GM19372 (cell line): ENCODE measurements at regions not wholly inside any gene's neighbourhood (a gene's known extent, or its start where the extent isn't known, plus 50 kb on each side); places are given as distances from the start of the nearest gene placed in this dataset.
"Not testable (repeated sequence)": the region's sequence is repeated elsewhere in the genome, so short reads cannot be mapped to it uniquely, and the experiment has no call there.

Experiments used
- ATAC-seq: cut with Tn5 transposase; IDR thresholded peaks from one replicate; pipeline ENCODE4 v1.9.1; 2021; ENCODE audit warnings: mild to moderate bottlenecking, low read depth, moderate library complexity; ENCODE audit not compliant: unreplicated experiment

DNA sequence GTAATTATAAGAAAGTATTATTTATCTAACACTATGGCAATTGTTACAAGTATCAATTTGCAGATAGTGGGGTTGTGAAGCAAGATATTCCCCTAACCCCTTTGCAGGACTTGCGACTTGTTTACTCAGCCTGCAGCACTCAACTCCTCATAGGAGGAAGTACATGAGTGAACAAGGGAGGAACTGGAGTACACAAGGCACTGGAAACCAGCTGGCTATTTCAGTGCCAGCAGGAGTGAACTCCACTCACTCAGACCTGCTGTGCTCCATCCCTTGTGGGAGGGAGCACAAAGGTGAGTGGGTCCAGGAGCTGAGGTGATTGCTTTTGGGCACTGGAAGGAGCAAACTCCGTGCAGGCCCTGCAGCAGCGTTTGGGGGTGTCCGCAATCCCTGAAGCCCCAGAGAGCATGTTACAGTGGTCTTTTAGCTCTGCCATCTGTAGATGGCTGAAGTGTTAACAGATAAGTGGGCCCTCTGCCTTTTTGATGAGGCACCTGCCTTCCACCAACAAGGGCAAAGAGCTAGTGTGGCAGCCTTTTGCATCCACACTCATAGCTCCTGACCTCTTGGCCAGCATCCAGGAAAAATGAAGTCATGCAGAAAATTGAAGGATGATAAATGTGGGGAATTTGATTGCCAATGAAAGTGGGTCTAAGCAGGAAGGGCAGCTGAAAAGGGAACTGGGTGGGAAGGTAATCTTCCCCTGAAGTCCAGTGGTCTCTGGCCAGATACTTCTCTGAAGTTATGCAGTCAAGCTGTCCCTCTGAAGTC lies 802.2 kb upstream of the MIR17HG start:
- no peak for ATAC-seq

DNA sequence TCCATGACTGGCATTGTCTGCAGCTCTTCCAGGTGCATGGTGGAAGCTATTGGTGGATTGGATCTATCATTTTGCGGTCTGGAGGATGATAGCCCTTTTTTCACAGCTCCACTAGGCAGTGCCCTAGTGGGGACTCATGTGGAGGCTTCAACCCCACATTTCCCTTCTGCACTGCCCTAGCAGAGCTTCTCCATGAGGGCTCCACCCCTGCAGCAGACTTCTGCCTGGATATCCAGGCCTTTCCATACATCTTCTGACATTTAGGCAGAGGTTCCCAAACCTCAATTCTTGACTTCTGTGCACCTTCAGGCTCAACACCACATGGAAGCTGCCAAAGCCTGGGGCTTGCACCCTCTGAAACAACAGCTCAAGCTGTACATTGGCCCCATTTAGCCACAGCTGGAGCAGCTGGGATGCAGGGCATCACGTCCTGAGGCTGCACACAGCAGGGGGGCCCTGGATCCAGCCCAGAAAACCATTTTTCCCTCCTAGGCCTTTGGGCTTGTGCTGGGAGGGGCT lies 800.2 kb upstream of the MIR17HG start:
- ATAC-seq: no peak

- no peak for ATAC-seq
These were observed 796.2 kb upstream of the MIR17HG start for GRCh38 chr13:90551253-90551652.

DNA sequence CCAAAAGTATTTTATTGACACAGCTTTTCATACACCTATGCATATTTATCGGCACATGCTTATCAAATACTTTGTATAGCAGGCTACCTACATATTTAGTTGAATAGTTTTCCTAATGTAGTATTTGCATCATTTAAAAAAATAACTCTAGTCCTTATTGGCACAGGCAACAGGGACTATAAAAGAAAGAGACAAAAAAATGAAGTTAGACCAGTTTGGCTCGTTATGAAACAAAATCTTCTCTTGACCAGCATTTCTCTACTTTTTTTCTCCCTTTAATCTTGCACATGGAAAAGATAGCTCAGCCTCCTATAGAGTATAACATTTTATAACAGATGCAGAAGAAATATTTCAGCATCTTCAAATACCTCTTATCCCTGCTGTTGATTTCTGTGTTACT lies 794.8 kb upstream of the MIR17HG start:
- ATAC-seq: no peak

DNA sequence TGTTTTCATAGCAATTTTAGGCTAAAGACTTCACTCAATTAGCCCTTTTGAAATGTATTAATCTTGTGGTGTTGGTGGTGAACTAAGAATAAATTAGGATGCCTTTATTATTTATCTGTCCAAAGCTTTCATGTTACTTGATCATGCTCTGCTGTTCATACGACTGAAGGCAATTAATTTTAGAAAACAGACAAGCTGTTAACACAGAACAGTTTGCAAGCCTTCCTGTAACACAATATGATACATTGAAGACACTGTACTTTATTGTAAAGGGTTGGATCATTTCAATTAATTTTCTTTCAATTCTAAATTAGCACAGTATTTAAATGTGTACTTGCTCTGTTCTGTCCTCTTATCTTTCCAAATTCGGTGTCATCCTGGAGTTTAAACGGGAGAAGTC lies 794.3 kb upstream of the MIR17HG start:
- ATAC-seq: no peak

DNA sequence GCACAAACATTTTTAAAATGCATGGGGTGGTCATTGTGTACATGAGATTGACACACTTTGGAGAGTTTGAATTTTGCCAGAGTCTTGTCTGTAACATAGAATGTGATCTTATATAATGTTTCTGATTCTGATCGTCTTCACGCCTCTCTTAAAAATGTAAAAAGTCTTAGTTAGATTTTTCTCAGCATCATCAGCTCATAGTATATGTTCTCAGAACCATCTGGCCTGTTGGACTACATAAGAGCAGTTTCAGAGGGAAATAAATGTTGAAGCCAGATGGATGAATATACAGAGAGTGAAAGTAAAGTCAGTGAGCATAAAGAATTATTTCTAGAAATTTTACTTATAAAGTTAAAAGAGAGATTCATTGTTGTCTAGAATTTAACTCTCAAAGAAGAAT lies 789.9 kb upstream of the MIR17HG start:
- no peak for ATAC-seq

DNA sequence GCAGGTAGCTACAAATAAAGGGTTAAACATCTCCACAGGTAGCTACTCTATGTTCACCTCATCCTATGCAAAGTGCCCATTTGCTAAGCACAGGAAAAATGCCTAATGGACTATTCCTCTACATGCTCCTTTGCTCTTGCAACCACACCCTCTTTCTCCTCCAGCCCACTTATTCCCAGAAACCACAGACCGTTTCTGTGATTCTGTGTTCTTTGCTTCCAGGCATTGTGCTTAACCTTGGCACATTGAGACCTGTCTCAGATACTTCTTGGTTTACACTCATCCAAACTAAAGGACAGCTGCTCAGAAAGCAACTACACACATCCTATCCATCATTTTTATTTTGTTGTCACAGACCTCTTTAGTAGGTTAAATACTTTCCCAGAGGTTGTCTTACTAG lies 785.0 kb upstream of the MIR17HG start:
- ATAC-seq: no peak

DNA sequence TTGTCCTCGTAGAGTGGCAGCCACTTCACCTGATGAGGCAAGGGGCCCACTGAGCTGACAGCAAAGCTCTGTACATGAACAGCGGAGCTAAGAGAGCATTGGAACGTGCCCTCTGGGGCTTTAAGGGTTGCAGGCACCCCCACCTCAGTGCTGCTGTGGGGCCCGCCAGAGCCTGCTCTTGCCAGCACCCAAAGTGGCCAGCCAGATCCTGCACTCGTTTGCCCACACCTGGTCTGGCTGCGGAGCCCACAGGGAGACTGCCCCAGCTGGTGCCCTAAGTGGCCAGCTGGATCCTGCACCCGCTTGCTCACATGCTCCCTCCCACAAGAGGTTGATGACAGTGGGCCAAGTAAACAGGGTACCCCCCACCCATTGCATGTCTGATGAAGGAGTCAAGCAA lies 783.4 kb upstream of the MIR17HG start:
- no peak for ATAC-seq

- ATAC-seq: no peak
These were observed 782.9 kb upstream of the MIR17HG start for GRCh38 chr13:90564566-90564965.

DNA sequence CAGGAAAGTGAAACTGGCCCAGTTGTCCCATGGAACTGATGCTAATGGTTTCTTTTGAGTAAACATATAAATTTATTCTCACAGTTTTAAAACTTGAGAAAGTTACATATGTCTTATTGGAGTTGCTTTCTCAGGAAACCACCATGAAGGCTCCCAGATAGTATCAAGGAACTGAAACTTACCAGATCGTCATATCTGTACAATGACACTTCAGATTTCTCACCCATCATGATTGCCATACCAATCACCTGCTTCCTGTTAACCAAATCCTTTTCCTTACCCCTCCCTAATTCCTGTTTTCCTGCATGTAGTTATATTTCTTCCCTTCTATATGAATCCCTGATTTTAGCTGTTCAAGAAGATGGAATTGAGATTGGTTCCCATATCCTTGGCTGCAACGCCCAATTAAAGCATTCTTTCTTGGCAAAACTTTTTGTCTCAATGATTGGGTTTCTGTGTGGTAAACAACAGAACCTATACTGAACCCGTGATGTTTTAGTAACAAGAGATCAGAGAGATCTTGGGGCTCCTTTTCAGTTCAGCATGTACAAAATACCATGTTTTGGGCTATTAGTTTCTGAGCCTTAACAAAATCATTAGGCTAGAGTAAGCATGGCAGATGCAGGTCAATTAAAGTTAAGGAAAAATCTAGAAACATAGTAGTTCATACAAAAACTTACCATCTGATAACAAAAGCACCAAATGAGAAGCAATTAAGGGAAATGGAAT lies 781.3 kb upstream of the MIR17HG start:
- ATAC-seq: no peak

DNA sequence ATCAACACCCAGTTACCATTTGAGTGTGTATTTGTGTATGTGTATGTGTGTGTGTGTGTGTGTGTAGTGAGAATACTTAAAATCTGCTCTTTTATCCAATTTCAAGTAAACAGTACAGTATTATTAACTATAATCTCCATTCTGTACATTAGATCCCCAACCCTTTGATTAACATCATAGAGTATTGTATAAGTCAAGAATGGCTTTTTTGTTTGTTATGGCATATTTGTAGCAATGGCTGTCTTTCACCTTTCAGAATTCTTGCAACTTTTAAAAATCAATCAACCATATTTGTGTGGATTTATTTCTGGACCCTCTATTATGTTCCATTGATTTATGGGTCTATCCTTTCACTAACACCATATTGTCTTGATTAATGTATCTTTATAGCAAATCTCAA lies 779.3 kb upstream of the MIR17HG start:
- ATAC-seq: no peak

DNA sequence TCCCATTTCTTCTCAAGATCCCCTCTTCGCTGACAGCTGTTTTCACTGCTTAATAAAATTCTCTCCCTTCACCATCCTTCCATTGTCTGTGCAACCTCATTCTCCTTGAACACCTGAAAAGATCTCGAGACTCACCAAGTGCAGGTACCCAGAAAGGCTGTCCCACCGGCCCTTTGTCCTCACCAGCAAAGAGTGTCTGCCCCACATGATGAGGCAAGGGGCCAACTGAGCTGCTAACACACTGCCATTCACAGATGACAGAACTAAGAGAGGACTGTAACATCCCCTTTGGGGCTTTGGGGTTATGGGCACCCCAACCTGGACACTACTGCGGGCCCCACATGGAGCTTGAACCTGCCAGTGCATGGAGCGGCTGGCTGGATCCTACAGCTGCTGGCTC lies 771.4 kb upstream of the MIR17HG start:
- no peak for ATAC-seq

DNA sequence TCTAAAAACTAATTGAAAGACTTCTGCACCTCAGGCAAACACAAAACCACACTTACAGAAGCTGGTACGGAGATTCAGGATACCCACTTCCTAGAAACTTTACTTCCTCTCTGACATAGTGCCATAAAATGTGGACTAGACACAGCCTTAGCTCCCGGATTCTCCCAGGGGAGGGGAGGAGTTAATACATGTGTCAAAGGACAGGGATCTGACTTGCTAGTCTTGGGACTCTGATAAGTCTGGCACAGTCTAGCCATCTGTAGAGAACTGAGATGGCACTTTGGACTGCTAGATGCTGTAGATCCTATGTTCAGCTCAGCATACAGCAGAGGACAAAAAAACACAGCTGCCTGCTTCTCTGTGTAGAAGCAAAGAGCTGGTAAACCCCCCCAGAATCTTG lies 769.8 kb upstream of the MIR17HG start:
- ATAC-seq: no peak

DNA sequence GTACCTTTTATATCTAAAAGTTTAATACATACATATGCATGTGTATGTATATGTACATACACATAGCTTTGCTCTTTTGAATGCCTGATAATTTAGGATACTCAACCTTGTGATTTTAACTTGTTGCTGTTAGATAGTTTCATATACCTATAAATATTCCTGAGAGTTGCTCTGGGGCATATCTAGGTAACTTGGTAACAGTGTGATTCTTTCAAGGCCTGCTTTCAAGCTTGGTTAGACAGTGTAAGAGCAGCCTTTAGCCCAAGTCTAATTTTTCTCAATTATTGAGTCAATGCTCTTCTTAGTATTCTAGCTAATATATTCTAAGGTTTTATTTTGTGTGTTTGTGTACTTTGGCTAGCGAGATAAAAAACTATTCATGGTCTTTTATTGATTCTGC lies 762.1 kb upstream of the MIR17HG start:
- no peak for ATAC-seq

GRCh38 chr13:90591260-90591926 lies 756.1 kb upstream of the MIR17HG start:
- no peak for ATAC-seq

GRCh38 chr13:90591927-90592268 lies 755.6 kb upstream of the MIR17HG start:
- no peak for ATAC-seq

- ATAC-seq: no peak
These were observed 754.5 kb upstream of the MIR17HG start for GRCh38 chr13:90592943-90593342.

GRCh38 chr13:90594681-90595080 lies 752.8 kb upstream of the MIR17HG start:
- no peak for ATAC-seq

GRCh38 chr13:90605664-90606063 lies 741.8 kb upstream of the MIR17HG start:
- no peak for ATAC-seq

DNA sequence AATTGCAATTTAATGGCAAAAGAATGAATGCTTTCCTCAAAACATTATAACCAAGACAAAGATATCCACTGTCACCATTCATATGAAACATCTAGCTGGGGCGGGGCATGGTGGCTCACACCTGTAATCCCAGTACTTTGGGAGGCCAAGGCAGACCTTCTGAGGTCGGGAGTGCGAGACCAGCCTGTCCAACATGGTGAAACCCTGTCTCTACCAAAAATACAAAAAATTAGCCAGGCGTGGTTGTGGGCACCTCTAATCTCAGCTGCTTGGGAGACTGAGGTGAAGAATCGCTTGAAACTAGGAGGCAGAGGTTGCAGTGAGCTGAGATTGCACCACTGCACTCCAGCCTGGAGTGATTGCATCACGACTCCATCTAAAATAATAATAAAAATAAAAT lies 740.6 kb upstream of the MIR17HG start:
- ATAC-seq: not testable (repeated sequence)

DNA sequence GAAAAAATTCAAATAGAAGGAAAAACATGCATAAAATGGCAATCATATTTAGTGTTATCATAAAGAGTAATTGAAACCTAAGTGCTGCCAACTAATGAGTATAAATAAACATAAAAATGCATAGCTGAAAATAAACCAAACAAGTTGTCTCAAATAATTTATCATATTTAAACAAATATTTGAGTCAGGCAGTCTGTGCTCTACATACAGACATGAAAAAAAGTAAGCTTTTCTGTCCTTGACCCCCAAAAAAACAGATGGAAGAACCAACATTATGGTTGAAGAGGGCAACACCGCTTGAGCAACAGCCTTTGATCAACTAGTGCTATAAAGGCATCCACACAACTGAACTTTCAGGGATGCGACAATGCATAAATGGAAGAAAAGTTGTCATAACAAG lies 735.1 kb upstream of the MIR17HG start:
- ATAC-seq: no peak
